DND-41 (cell line): ENCODE measurements at regions not wholly inside any gene's neighbourhood (a gene's known extent, or its start where the extent isn't known, plus 50 kb on each side); places are given as distances from the start of the nearest gene placed in this dataset.

Experiments
- ATAC-seq: fragments of 200-7000 bp; cut with Tn5 transposase; 3 replicates; pipeline ENCODE4 v1.9.1; 2021; ENCODE audit warnings: low read depth; ENCODE audit not compliant: insufficient read depth
- DNase-seq: peaks from one replicate; pipeline ENCODE4 v3.0.0-alpha.2; 2020
- H2AFZ ChIP-seq: 2 replicates; pipeline ENCODE4 v1.6.0; 2012; ENCODE audit warnings: low read depth, low read length
- H3K27ac ChIP-seq: 2 replicates; pipeline ENCODE4 v1.5.1; 2012; ENCODE audit warnings: low read length, inconsistent platforms
- H3K27me3 ChIP-seq: fragments of 200-600 bp; sonication (generic); 2 replicates; pipeline ENCODE4 v1.6.0; 2012; ENCODE audit warnings: low read length, mild to moderate bottlenecking, inconsistent platforms; ENCODE audit not compliant: insufficient read depth, poor library complexity
- H3K36me3 ChIP-seq: 2 replicates; pipeline ENCODE4 v1.5.1; 2012; ENCODE audit warnings: low read length, inconsistent platforms; ENCODE audit not compliant: insufficient read depth
- H3K4me1 ChIP-seq: 2 replicates; pipeline ENCODE4 v1.5.1; 2012; ENCODE audit warnings: mild to moderate bottlenecking, low read length; ENCODE audit not compliant: insufficient read depth
- H3K4me2 ChIP-seq: 2 replicates; pipeline ENCODE4 v1.6.0; 2012; ENCODE audit warnings: mild to moderate bottlenecking, moderate library complexity, low read length, inconsistent platforms; ENCODE audit not compliant: insufficient read depth
- H3K4me3 ChIP-seq, 2 experiments: fragments of 200-600 bp in 1 of 2; shearing (Covaris generic) in 1 of 2; 2 replicates each; pipeline ENCODE4 v1.5.1; 2012 to 2016; ENCODE audit warnings: inconsistent platforms in 2 of 2, low read length in 2 of 2, mild to moderate bottlenecking in 2 of 2, low read depth in 1 of 2, moderate library complexity in 1 of 2
- H3K79me2 ChIP-seq: 2 replicates; pipeline ENCODE4 v1.6.0; 2012; ENCODE audit warnings: low read length, inconsistent platforms; ENCODE audit not compliant: insufficient read depth
- H3K9ac ChIP-seq: 2 replicates; pipeline ENCODE4 v1.6.0; 2012; ENCODE audit warnings: low read depth, mild to moderate bottlenecking, inconsistent platforms, low read length, moderate library complexity
- H3K9me3 ChIP-seq: 2 replicates; pipeline ENCODE4 v1.5.1; 2012; ENCODE audit warnings: low read length, moderate library complexity, mild to moderate bottlenecking, inconsistent platforms; ENCODE audit not compliant: insufficient read depth, severe bottlenecking
- H4K20me1 ChIP-seq: 2 replicates; pipeline ENCODE4 v1.6.0; 2012; ENCODE audit warnings: low read length; ENCODE audit not compliant: insufficient read depth
- EZH2 ChIP-seq: IDR thresholded peaks from 3 replicates; pipeline ENCODE4 v1.6.1; 2012; ENCODE audit warnings: borderline replicate concordance, low read depth, mild to moderate bottlenecking, moderate library complexity, low read length, inconsistent platforms; ENCODE audit not compliant: severe bottlenecking
- TF ChIP-seq, protein P1 (sequence below): IDR thresholded peaks from 2 replicates; pipeline ENCODE4 v1.5.1; 2012; ENCODE audit warnings: borderline replicate concordance, low read length, moderate library complexity, mild to moderate bottlenecking; ENCODE audit not compliant: poor library complexity, severe bottlenecking; ENCODE audit errors: extremely low read depth

DNA sequence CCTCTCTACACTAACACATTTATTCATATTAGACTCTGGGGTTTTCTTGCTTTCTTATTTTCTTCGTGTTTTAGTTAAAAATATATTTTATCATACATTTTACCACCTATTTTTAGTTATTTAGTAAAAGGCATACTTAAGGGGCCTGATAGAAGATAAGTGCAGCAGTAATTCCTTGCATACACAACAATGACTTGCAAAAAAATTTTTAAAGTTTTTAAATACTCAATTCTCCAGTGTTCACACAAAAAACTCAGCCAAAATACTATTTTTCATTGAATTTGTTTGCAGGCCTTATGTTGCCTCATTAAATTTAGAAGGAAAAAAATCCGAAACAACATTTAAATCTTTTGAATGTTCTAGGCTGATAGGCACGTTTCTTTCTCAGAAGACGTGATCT, 2431.7 kb downstream of the PCDH9 start:
- Histone ChIP-seq H3K9ac (no peak overlapping the region), H3K4me1 (no peaks in the 10 kb centered on the region), H3K27ac (no peak overlapping the region), H3K4me2 (no peak overlapping the region), H3K79me2 (no peaks in the 10 kb centered on the region), H3K27me3 (no peaks in the 10 kb centered on the region), H3K36me3 (no peaks in the 10 kb centered on the region), H4K20me1 (no peaks in the 10 kb centered on the region), H3K9me3 (no peaks in the 10 kb centered on the region), H3K4me3 (no peak overlapping the region), H2AFZ (no peak overlapping the region)
- ATAC-seq (no peak), DNase-seq (no peak)
- no peak for TF ChIP-seq EZH2
- TF ChIP-seq, protein P1, sequence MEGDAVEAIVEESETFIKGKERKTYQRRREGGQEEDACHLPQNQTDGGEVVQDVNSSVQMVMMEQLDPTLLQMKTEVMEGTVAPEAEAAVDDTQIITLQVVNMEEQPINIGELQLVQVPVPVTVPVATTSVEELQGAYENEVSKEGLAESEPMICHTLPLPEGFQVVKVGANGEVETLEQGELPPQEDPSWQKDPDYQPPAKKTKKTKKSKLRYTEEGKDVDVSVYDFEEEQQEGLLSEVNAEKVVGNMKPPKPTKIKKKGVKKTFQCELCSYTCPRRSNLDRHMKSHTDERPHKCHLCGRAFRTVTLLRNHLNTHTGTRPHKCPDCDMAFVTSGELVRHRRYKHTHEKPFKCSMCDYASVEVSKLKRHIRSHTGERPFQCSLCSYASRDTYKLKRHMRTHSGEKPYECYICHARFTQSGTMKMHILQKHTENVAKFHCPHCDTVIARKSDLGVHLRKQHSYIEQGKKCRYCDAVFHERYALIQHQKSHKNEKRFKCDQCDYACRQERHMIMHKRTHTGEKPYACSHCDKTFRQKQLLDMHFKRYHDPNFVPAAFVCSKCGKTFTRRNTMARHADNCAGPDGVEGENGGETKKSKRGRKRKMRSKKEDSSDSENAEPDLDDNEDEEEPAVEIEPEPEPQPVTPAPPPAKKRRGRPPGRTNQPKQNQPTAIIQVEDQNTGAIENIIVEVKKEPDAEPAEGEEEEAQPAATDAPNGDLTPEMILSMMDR: no peak

DNA sequence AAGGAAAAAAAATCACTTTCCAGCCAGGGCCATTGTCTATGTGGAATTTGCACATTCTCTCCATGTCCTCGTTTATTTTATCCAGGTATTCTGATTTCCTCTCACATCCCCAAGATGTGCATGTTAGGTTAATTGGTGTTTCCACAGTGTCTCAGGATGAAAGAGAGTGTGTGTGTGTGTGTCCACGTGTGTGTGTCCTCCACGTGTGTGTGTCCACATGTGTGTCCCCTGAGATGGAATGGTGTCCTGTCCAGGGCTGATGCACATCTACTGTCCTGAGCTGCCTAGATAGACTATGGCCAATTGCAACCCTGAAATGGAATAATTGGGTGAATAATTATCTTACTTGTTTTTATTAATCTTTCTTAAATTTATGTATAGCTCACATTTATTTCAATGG, 2436.5 kb downstream of the PCDH9 start:
- Histone ChIP-seq H3K4me1 (no peaks in the 10 kb centered on the region), H3K4me3 (no peak overlapping the region), H3K27me3 (no peaks in the 10 kb centered on the region), H2AFZ (no peak overlapping the region), H3K9ac (no peak overlapping the region), H3K27ac (no peak overlapping the region), H3K4me2 (no peak overlapping the region), H4K20me1 (no peaks in the 10 kb centered on the region), H3K36me3 (no peaks in the 10 kb centered on the region), H3K9me3 (no peaks in the 10 kb centered on the region), H3K79me2 (no peaks in the 10 kb centered on the region)
- DNase-seq: no peak
- TF ChIP-seq, protein P1: no peak
- ATAC-seq: no peak

DNA sequence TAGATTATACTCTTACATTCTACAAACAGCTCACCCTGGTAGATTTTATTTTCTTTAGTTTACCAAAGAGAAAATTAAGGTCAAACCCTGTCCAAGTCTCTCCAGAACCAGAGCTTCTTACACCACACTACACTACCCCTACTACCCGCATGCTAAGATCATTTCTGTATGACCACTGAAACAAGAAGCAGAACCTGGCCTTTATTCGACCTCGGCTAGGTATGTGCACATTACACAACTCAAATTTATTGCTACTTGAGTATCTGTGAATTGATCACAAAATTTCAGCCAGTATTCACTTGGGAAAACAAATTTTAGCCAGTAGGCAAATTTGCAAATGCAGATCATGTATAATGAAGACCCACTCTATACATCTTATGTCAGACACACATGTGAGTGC, 2437.0 kb downstream of the PCDH9 start:
- no peak overlapping the region for H3K27ac ChIP-seq
- H3K9ac ChIP-seq: no peak overlapping the region
- no peaks in the 10 kb centered on the region for H4K20me1 ChIP-seq
- DNase-seq: no peak
- TF ChIP-seq, protein P1: no peak
- TF ChIP-seq EZH2: no peak
- no peak overlapping the region for H3K4me3 ChIP-seq
- H3K4me2 ChIP-seq: no peak overlapping the region
- no peak overlapping the region for H2AFZ ChIP-seq
- no peak for ATAC-seq
- H3K4me1 ChIP-seq: no peaks in the 10 kb centered on the region
- no peaks in the 10 kb centered on the region for H3K79me2 ChIP-seq
- no peaks in the 10 kb centered on the region for H3K36me3 ChIP-seq
- no peaks in the 10 kb centered on the region for H3K27me3 ChIP-seq
- H3K9me3 ChIP-seq: no peaks in the 10 kb centered on the region

DNA sequence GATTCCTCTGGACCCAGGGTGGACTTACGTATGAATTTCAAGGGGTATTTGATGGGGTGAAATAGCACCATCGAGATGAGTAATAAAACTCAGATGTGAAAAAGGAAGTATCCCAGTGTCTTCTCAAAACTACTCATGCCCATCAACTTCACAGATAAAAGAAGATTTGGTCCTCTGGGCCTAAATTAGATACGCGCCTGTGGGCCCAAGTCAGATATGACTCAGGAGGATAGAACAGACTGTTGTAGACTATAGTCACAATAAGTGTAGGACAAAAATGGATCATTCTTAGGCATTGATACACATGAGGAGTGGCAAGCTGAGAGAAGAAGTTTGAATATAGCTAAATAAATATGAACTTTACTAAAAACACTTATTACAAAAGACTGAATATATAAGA, 2438.8 kb downstream of the PCDH9 start:
- Histone ChIP-seq H4K20me1 (no peaks in the 10 kb centered on the region), H3K36me3 (no peaks in the 10 kb centered on the region), H3K79me2 (no peaks in the 10 kb centered on the region), H3K4me3 (no peak overlapping the region), H3K4me1 (no peaks in the 10 kb centered on the region), H3K27ac (no peak overlapping the region), H3K9ac (no peak overlapping the region), H2AFZ (no peak overlapping the region), H3K4me2 (no peak overlapping the region), H3K9me3 (no peaks in the 10 kb centered on the region), H3K27me3 (no peaks in the 10 kb centered on the region)
- ATAC-seq (no peak), DNase-seq (no peak)
- TF ChIP-seq, protein P1: no peak
- no peak for TF ChIP-seq EZH2
